OCI-LY3 (cell line): ENCODE measurements at regions not wholly inside any gene's neighbourhood (a gene's known extent, or its start where the extent isn't known, plus 50 kb on each side); places are given as distances from the start of the nearest gene placed in this dataset.

Source experiments
- CTCF ChIP-seq: fragments of 200-600, 300-600 bp; sonication (generic); IDR thresholded peaks from 2 replicates; pipeline ENCODE4 v1.5.1; 2014; ENCODE audit warnings: antibody characterized with exemption, low read length, low read depth
- EZH2phosphoT487 ChIP-seq: fragments of 200-600 bp; shearing (Covaris generic); IDR thresholded peaks from 2 replicates; pipeline ENCODE4 v1.6.1; 2018; ENCODE audit warnings: antibody characterized with exemption, mixed run types, low read depth

- TF ChIP-seq CTCF (no peak), EZH2phosphoT487 (no peak)
These were observed 98.9 kb upstream of the DPYD start for GRCh38 chr1:98019747-98020146.
